ENCODE measurements at regions not wholly inside any gene's neighbourhood (a gene's known extent, or its start where the extent isn't known, plus 50 kb on each side); places are given as distances from the start of the nearest gene placed in this dataset.

GRCh38 chr1:239539051-239539450, 152.7 kb downstream of the CHRM3 start:
- no peak for DNase-seq

GRCh38 chr1:239539812-239540211, 153.4 kb downstream of the CHRM3 start:
- DNase-seq: no peak

GRCh38 chr1:239543873-239544272, 157.5 kb downstream of the CHRM3 start:
- no peak for DNase-seq

- no peak for DNase-seq
Measured at GRCh38 chr1:239545466-239545865, 159.1 kb downstream of the CHRM3 start.

- DNase-seq: no peak
Measured at GRCh38 chr1:239547987-239548386, 161.6 kb downstream of the CHRM3 start.

DNA sequence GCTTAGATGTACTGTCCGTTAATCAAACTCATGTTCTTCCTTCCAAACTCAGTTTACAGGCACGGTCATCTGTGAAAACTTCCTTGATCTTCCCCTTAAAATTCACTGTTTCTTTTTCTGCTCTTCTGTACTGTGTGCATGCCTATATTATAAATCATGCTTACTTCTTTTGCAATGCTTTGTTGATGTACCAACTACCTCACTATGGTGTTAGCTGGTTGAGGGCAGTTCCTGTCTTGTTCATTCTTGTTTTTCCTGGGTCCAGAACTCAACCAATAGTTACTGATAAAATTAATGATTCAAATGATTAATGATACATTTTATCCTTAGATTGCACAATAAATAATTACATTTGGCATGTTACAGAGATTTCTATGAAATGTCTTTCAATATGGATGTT, 163.8 kb downstream of the CHRM3 start:
- no peak for DNase-seq

GRCh38 chr1:239555350-239555749, 169.0 kb downstream of the CHRM3 start:
- DNase-seq: no peak

DNA sequence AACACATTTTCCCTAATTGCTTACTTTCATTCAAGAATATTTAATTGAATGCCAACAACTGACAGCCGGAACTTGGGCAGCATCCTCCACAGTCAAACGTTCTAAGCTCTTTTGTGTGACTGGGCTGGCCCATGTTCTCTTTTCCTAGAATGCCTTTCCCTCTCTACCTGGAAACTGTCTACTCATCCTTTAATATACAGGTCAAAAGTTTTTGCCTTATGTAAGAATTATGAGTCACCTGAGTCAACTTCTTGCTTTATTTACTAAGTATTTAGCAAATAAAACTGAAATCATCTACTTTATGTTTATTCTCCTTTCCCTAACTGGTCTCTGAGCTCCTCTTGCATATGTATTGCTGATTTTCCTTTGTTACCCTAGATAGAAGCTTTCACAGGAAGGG, 172.2 kb downstream of the CHRM3 start:
- DNase-seq: no peak

DNA sequence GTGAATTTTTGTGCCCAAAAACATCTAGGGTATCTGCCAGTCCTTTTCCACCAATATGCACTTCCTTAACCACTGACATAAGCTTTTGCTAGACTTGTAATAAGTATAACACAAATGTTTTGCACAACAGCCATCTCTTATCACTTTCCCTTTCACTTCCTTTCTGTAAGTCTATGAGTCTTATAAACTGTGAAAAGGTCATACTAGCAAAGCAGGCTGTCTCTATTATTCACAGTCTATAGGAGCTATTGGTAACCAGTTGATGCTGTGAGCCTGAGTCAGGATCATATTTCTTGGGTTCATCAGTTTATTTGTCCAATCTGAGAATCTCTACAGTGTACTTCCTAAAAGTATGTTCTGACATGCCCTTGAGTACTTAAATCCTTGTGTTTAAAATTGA, 172.6 kb downstream of the CHRM3 start:
- no peak for DNase-seq

GRCh38 chr1:239560921-239561320, 174.6 kb downstream of the CHRM3 start:
- no peak for DNase-seq

DNA sequence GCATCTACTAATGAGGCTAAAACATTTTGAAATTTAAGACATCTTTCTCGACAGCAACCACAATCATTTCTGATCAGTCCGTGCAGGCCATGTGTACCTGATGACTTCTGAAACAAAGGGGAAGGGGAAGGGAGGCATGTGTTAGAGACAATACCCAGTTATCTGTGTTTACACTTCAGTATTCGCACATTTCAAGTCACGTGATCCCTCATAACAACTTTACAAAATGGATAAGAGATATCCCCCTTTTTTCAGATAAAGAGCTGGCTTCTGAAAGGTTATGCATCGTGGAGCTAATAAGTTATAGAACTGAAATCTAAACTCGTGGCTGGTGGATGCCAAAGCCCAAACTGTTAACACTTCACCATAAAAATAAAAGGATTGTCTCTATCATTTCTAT, 175.7 kb downstream of the CHRM3 start:
- no peak for DNase-seq

- no peak for DNase-seq
Measured at GRCh38 chr1:239563681-239564080, 177.3 kb downstream of the CHRM3 start.

DNA sequence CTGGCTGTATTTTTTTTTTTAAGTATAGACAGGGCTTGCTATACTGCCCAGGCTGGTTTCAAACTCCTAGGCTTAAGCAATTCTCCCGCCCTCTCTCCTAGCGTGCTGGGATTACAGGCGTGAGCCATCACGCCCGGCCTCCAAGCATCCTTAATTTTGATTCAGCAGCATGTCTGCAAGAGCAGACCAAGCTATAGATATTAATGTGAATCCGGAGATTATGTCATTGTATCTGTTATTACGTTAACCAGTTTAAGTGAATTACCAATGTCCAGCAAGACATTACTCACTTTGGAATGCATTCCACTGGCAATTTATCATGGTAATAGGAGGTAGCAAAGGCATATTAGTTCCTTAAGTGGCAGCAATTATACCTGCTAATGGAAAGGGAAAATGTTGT, 179.7 kb downstream of the CHRM3 start:
- DNase-seq: no peak

DNA sequence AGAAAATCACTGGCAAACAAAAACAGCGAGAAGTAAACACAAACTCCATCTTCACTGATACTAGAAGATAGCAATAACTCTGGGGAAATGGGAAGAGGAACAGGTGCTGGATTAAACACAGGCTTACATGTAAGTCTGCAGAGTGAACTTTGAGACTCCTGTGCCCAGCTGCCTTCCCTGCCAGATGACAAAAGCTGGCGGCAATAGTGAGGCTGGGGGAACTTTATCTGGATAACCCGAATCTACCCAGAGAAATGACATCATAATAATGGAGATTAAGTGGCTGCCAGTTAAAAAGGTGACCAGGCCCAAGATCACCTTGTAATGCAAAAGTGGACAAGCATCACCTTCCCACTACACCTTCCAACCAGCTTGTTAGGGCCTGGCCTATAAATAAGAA, 184.5 kb downstream of the CHRM3 start:
- no peak for DNase-seq

DNA sequence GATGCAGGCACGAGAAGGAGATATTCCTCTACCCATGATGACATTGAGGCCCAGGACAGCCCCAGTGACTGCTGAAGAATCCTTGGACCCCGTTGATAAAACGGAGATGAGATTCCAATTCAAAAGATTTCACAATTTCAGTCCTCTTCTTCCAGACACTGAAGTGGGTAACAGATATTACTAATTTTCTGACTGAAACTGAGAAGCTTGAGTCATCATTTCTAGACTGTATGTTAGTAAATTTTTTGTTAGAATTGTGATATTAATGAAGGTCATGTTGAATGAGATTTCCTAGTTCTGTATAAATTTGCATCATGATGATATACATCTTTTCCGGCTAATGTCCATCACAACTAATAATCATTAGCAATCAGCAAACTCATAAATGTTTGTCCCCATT, 185.8 kb downstream of the CHRM3 start:
- no peak for DNase-seq

- no peak for DNase-seq
Measured at GRCh38 chr1:239574112-239574511, 187.7 kb downstream of the CHRM3 start.

DNA sequence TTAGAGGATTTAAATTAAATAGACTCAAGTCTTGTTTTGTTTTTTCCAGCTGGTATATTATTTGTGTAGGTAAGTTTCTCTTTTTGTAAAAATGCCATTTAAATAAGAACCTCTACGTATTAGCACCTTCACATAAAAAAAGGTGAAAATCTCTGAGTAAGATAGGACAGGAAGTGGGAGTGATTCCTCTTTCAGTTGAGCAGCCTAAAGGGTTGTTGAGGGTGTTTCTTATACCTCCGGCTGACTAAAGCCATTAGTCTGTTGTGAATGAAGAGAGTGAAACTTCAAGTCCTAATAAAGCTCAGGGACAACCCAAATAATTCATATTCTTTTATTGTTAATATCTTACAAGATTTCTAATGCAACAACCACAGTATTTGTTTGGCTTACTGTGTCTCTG, 188.7 kb downstream of the CHRM3 start:
- DNase-seq: no peak

DNA sequence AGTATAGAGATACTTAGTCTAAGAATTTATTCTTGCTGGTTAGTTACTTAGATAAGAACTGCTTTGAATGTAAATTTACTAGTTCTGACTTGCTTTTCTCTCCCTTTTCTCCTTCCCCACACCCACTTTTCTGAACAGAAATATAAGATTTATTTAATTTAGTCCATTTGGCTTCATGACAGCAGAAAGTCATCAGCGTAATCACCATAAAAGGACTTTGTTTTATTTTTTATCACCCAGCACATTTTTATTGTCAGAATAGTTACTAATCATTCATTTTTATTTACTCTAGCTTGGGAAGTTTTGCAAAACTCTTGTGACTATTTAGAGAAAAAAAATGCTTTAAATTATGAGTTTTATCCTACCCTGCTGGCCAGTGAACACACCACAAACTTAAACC, 197.2 kb downstream of the CHRM3 start:
- DNase-seq: no peak

DNA sequence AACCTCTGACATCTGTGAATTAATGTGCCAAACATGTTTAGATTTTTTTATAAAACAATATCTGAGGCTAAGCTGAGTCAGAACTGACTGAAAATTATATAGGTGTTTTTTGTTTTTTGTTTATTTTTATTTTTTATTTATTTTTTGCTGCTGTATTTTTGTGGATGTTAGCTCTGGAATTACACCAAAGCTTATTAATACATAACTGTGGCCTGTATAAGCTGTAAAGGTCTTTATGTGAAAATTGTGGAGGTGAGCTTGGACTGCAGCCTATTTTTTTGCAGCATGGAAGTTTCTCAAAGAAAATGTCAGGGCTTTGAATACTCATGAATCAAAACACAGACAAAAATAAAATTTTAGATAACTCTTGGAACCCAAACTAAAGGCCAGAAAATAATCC, 199.8 kb downstream of the CHRM3 start:
- DNase-seq: no peak

GRCh38 chr1:239587066-239587465, 200.7 kb downstream of the CHRM3 start:
- no peak for DNase-seq

DNA sequence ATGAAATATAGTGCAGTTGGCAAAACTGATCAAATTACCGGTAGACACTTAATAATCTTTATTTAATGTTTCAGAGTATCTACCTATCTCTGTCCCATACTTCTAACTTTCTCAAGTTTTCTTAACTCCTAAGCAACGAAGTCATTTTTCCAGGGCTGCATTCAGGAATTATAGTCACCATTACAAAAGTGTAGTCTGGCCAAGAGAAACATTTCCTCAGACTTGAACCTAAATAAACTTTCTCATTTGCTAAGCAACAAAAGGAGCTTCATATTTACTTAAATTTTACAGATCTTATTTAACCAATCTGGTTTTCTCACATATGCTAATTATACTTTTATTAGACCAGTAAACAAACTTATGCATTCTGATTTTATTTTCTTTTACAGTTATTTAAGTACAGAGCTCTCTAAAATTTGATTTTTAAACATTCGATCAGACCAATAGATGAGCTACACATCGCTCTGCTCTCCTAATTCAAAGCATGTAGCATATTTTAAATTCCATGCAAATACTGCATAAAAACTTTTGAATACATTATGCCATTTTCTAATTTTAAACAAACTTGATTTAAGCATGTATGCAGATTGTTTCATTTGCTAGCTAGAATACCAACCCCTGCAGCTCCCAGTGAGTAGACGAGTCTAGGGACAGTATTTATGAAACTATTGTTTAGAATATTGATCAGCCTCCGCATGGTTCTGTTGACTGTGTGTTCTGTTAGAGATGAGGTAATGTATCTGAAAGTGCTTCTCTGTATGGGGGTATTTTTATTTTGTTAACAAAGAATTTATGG, 201.4 kb downstream of the CHRM3 start:
- DNase-seq: no peak

DNA sequence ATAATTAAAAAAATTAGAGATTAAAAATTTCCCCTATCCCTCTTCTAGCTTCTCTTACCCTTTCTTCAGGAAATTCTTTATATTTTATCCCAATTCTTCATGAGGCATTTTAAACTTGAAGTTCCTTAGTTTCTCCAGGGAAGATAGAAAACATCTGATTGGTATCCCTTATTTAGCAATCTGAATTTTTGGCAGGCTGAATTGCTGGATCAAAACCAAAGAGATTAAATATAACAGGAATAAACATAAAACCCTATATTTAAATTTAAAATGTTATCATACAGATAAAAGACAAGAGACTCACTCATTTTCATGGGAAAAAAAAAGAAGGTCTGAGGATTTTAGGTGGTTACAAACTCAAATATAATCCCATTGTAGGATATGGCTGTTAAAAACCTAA, 204.2 kb downstream of the CHRM3 start:
- DNase-seq: no peak

GRCh38 chr1:239593527-239593926, 207.2 kb downstream of the CHRM3 start:
- DNase-seq: no peak

DNA sequence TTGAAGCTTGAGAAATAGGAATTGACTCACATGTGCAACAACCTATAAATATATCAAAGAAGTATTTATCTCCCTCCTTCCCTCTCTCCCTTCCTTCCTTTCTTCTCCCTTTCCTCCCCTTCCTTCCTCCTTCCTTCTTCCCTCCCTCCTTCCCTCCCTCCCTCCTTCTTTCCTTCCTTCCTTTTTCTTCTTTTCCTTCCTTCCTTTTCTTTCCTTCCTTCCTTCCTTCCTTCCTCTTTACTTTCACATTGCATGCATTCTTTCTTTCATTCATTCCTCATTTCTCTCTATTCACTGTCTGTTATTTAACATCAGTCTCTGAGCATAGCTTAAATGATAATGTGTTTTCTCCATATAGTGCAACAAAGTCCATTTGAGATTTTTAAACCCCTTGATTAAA, 214.2 kb downstream of the CHRM3 start:
- no peak for DNase-seq

- DNase-seq: no peak
Measured at GRCh38 chr1:239601108-239601507, 214.7 kb downstream of the CHRM3 start.
